HG02885 (cell line): ENCODE measurements at regions not wholly inside any gene's neighbourhood (a gene's known extent, or its start where the extent isn't known, plus 50 kb on each side); places are given as distances from the start of the nearest gene placed in this dataset.
"Not testable (repeated sequence)": the region's sequence is repeated elsewhere in the genome, so short reads cannot be mapped to it uniquely, and the experiment has no call there.

Experiments
- ATAC-seq: cut with Tn5 transposase; IDR thresholded peaks from one replicate; pipeline ENCODE4 v1.9.1; 2021; ENCODE audit warnings: mild to moderate bottlenecking; ENCODE audit not compliant: unreplicated experiment, poor library complexity

- no peak for ATAC-seq
Measured at GRCh38 chr17:77332034-77332971, 191.5 kb downstream of the SEC14L1 start.

GRCh38 chr17:77332981-77333685 lies 192.4 kb downstream of the SEC14L1 start:
- ATAC-seq = no peak

GRCh38 chr17:77337150-77337549 lies 196.4 kb downstream of the SEC14L1 start:
- no peak for ATAC-seq

GRCh38 chr17:77341069-77341541 lies 200.3 kb downstream of the SEC14L1 start:
- ATAC-seq = no peak

GRCh38 chr17:77342656-77342990 lies 201.9 kb downstream of the SEC14L1 start:
- not testable (repeated sequence) for ATAC-seq

GRCh38 chr17:77343031-77343800 lies 202.4 kb downstream of the SEC14L1 start:
- no peak for ATAC-seq

GRCh38 chr17:77344038-77344437 lies 203.3 kb downstream of the SEC14L1 start:
- no peak for ATAC-seq

- no peak for ATAC-seq
Measured at GRCh38 chr17:77345260-77345910, 204.6 kb downstream of the SEC14L1 start.

- no peak for ATAC-seq
Measured at GRCh38 chr17:77346765-77347164, 206.0 kb downstream of the SEC14L1 start.

- no peak for ATAC-seq
Measured at GRCh38 chr17:77347544-77347943, 206.8 kb downstream of the SEC14L1 start.

- ATAC-seq = no peak
Measured at GRCh38 chr17:77349976-77350830, 209.4 kb downstream of the SEC14L1 start.

- no peak for ATAC-seq
Measured at GRCh38 chr17:77352441-77352840, 211.7 kb downstream of the SEC14L1 start.

GRCh38 chr17:77352996-77353395 lies 212.2 kb downstream of the SEC14L1 start:
- no peak for ATAC-seq

GRCh38 chr17:77353684-77354419 lies 213.1 kb downstream of the SEC14L1 start:
- ATAC-seq = no peak

- no peak for ATAC-seq
Measured at GRCh38 chr17:77354420-77354669, 213.6 kb downstream of the SEC14L1 start.

GRCh38 chr17:77354670-77355455 lies 214.1 kb downstream of the SEC14L1 start:
- ATAC-seq = no peak

- no peak for ATAC-seq
Measured at GRCh38 chr17:77356109-77356689, 215.4 kb downstream of the SEC14L1 start.

- no peak for ATAC-seq
Measured at GRCh38 chr17:77356690-77357201, 216.0 kb downstream of the SEC14L1 start.
